GM18868 (cell line): ENCODE measurements at regions not wholly inside any gene's neighbourhood (a gene's known extent, or its start where the extent isn't known, plus 50 kb on each side); places are given as distances from the start of the nearest gene placed in this dataset.
"Not testable (repeated sequence)": the region's sequence is repeated elsewhere in the genome, so short reads cannot be mapped to it uniquely, and the experiment has no call there.

ENCODE experiments used
- ATAC-seq: cut with Tn5 transposase; IDR thresholded peaks from one replicate; pipeline ENCODE4 v1.9.1; 2021; ENCODE audit warnings: mild to moderate bottlenecking, moderate library complexity; ENCODE audit not compliant: unreplicated experiment

GRCh38 chr13:83024232-83024631 lies 858.0 kb downstream of the SLITRK1 start:
- no peak for ATAC-seq

GRCh38 chr13:83019986-83020385 lies 862.3 kb downstream of the SLITRK1 start:
- ATAC-seq: no peak

- no peak for ATAC-seq
Measured at GRCh38 chr13:83009987-83010386, 872.3 kb downstream of the SLITRK1 start.

DNA sequence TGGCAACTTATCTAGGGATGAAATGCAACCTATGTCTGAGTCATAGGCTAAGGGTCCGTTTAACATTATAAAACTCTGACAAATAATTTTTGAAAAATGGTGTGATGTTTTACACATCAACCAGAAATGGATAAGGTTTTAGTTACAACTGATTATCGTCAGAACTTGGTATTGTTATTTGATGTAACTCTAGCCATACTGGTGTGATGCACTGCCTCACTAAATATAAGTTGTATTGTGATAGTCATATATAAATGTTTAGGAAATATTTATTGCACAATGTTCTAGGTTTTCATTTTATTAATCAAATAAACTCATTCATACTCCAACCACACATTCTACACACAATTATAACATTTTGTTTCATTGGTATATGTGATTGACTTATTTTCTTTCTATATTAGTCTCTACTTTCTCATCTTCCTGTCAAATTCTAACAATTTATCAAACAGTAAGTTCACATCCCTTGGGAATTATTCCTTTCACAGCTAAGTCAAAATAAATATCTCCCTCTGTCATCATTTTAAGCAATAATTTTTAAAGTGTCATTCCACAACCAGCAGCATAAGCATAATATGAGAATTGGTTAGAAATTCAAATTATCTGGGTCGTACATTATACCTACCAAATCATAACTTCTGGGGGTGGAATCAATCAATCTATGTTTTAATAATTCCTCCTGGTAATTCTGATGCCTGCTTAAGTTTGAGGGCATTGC lies 873.9 kb downstream of the SLITRK1 start:
- ATAC-seq: no peak

GRCh38 chr13:83007226-83007625 lies 875.0 kb downstream of the SLITRK1 start:
- ATAC-seq: no peak

GRCh38 chr13:83003185-83003584 lies 879.1 kb downstream of the SLITRK1 start:
- no peak for ATAC-seq

GRCh38 chr13:82993417-82993816 lies 888.9 kb downstream of the SLITRK1 start:
- no peak for ATAC-seq

DNA sequence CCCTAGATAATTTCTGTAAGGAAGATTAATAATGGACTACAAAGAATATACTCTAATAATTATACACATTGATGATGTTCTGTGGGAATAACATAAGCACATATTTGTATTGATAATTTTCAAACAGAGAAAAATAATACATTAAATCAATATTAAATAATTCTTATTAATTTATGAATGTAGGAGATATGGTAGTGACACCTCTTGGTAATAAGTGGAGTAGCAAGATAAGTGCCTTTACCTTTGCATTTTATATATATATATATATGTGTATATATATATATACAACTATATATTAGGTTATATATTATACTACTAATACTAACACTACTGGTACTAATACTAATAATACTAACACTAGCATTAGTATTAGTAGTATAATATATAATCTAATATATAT lies 905.8 kb downstream of the SLITRK1 start:
- no peak for ATAC-seq

DNA sequence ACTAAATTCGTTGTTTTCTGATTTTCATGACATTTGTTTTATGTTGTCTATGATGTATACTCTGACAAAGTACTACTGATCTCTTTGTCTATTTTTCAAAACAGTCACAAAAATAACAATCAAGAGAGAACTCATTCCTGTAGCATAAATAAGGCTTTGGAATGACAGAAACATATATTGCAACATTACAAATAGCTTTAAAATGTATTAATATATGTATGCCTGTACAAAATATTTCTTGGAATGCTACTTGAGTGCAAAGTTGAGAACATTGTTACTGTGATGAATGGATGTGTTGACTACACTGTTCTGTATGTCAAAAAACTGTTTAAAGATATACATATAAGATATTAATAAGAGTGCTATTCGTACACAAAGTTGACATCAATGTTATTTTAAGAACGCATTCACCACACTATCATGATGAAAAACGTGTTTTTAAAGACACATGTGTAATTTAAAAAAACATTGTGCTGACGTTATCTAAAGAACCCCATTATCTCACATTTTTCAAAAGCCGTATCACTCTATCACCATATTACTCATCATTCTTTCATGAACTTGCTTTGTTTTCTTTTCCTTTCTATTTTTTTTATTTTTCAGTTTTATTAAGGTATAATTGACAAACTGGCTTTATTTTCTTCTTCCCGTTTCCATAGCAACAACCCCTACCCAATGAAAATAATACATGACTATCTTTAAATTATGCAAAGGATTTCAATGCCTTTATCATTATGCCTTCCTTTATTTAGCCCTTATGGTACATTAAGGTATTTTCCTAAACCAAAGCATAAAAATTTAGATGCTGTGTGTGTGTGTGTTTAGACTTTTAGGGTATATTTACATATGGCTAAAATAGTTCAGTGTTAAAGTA lies 918.8 kb downstream of the SLITRK1 start:
- ATAC-seq: no peak

DNA sequence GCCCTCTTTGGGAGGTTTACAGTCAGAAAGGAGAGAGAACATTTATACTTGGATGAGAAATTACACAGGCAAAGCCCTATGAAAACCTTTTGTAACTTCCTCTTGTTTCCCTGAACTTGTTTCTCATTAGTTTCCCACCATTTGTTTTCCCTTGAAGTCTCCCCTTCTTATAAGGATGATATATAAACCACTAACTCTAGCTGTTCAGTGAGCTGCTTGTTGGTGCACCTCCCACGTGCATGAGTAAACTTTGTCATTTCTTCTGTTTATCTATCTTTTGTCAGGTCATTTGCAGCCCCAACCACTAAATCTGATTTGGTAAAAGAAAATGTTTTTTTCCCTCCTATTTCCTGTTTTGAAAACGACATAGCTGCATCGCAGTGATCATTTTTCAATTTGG lies 919.9 kb downstream of the SLITRK1 start:
- no peak for ATAC-seq

- ATAC-seq: no peak
Measured at GRCh38 chr13:82961757-82962156, 920.5 kb downstream of the SLITRK1 start.

GRCh38 chr13:82952336-82952735 lies 929.9 kb downstream of the SLITRK1 start:
- not testable (repeated sequence) for ATAC-seq

DNA sequence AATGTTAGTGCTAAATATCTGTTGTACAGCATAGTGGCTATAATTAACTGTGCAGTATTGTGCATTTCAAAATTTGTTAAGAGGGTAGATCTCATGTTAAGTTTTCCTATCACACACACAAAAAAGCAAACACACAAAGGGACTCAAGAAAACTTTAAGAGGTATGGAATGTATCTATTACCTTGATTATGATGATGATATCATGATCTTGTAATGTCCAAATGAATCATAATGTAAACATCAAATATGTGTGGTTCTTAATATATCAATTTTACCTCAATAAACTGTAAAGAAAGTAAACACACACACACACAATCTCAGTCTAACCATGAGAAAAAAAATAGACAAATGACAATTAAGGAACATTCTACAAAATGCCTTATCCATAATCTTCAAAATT lies 934.6 kb downstream of the SLITRK1 start:
- no peak for ATAC-seq

- ATAC-seq: no peak
Measured at GRCh38 chr13:82947191-82947621, 935.1 kb downstream of the SLITRK1 start.

- ATAC-seq: no peak
Measured at GRCh38 chr13:82938644-82939043, 943.6 kb downstream of the SLITRK1 start.

- no peak for ATAC-seq
Measured at GRCh38 chr13:82934000-82934399, 948.3 kb downstream of the SLITRK1 start.

DNA sequence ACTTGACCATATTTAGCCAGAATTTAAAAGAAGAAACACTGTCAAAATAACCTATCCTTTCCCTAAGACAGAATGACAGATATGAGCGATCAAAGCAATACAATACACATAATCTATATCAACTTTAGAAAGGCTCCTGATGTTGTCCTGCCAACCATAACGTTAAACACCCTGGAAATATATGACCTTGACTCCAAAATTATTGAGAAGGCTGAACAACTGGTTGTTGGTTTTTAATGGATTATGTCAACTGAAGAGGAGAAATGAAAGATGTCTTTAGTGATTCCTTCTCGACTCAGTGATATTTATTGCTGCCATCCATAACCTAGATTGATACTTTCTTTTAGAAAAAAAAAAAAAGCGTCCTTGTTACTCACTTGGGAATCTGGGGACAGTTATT lies 957.2 kb downstream of the SLITRK1 start:
- no peak for ATAC-seq

GRCh38 chr13:82917984-82918383 lies 964.3 kb downstream of the SLITRK1 start:
- ATAC-seq: no peak

GRCh38 chr13:82912564-82912963 lies 969.7 kb downstream of the SLITRK1 start:
- no peak for ATAC-seq

DNA sequence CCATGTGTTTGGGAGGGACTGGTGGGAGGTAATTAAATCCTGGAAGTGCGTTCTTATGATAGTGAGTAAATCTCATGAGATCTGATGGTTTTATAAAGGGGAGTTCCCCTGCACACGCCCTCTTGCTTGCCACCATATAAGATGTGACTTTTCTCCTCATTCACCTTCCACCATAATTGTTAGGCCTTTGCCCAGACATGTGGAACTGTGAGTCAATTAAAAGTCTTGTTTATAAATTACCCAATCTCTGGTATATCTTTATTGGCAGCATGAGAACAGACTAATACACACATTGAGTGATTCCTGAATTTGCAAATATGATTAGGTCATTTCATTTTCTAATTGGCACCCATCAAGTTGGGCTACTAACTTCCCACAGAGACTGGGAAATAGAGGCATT lies 977.2 kb downstream of the SLITRK1 start:
- ATAC-seq: no peak

DNA sequence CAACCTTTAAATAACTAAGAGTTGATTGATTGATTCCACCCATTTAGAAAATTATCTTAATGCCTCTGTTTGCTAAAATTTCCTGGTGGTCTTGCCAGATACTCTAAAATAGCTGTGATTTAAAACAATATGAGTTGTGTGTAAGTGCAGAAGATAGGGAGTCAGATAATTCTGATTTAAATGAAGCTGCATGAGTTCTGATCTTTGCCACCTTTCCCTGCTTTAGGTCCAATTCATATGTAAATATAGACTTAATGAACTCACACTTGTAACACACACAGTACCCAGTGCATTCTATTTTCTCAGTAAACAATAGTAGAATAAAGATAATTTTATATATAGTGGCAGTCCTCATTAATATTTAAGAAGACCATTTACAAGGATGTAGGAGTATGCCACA lies 981.8 kb downstream of the SLITRK1 start:
- ATAC-seq: no peak

DNA sequence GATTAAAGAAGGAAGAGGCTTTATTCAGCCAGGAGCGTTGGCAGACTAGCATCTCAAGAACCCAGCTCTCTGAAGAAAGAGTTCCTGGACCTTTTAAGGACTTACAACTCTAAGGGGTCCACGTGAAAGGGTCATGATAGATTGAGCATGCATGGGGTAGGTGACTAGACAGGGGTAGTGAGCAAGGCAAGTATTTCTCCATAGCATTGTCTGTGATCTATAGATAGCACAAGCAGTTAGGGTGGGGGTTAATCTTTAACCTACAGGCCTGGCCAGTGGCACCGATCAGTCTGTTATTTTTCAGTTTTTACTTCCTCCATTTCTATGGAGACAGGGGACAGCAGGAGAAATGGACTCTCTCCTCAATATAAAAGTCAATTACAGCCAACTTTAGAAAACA lies 983.7 kb downstream of the SLITRK1 start:
- no peak for ATAC-seq
